Activated CD4-positive, alpha-beta T cell treated with anti-CD3 and anti-CD28 coated beads for 36 hours (primary cell): ENCODE measurements at regions not wholly inside any gene's neighbourhood (a gene's known extent, or its start where the extent isn't known, plus 50 kb on each side); places are given as distances from the start of the nearest gene placed in this dataset.

Source experiments
- ATAC-seq: fragments of 200-7000 bp; cut with Tn5 transposase; one replicate; pipeline ENCODE4 v1.10.0; 2021; ENCODE audit warnings: mild to moderate bottlenecking, moderate library complexity
- CTCF ChIA-PET: fragments of 350-600 bp; sonication (Branson Sonifier 250); formaldehyde crosslinking; loops from one replicate; lab custom pipeline; 2021; ENCODE audit warnings: antibody characterized with exemption; lab: Charles Lee
- POLR2A ChIA-PET: fragments of 350-600 bp; sonication (Branson Sonifier 250); formaldehyde crosslinking; loops from one replicate; lab custom pipeline; 2021; ENCODE audit warnings: antibody characterized with exemption, inconsistent platforms; lab: Charles Lee
- DNase-seq: peaks from one replicate; pipeline ENCODE4 v3.0.0-alpha.2; 2020
- H3K27ac Mint-ChIP-seq: one replicate; pipeline ENCODE4 v1.8.0; 2021; ENCODE audit warnings: mixed read lengths
- H3K27me3 Mint-ChIP-seq: one replicate; pipeline ENCODE4 v1.8.0; 2021; ENCODE audit warnings: mixed read lengths
- H3K36me3 Mint-ChIP-seq: one replicate; pipeline ENCODE4 v1.8.0; 2021; ENCODE audit warnings: low read depth, mixed read lengths
- H3K4me1 Mint-ChIP-seq: one replicate; pipeline ENCODE4 v1.8.0; 2021; ENCODE audit warnings: mixed read lengths
- H3K4me3 Mint-ChIP-seq: one replicate; pipeline ENCODE4 v1.8.0; 2021; ENCODE audit warnings: mild to moderate bottlenecking, moderate library complexity, mixed read lengths
- H3K9me3 Mint-ChIP-seq: one replicate; pipeline ENCODE4 v1.8.0; 2021; ENCODE audit warnings: low read depth, mixed read lengths
- intact Hi-C, 2 experiments: fragments of 100-400 bp; cut with DNase I in 1 of 2; cut with micrococcal nuclease in 1 of 2; formaldehyde crosslinking; loops; one replicate each; pipeline versions ENCODE4 v1.14.2 to v1.15.1; 2022 to 2024; cut with DNase I, micrococcal nuclease

GRCh38 chr7:25860275-25861163 is 291.5 kb upstream of the NFE2L3 start:
- H3K27ac Mint-ChIP-seq = no peak overlapping the region
- DNase-seq (no peak), ATAC-seq (no peak)
- peaks cover 37% of the 10 kb centered on the region for H3K27me3 Mint-ChIP-seq
- H3K9me3 Mint-ChIP-seq = peaks cover 5% of the 10 kb centered on the region
- peaks cover 26% of the 10 kb centered on the region for H3K4me1 Mint-ChIP-seq
- H3K36me3 Mint-ChIP-seq = peaks cover 3% of the 10 kb centered on the region
- POLR2A ChIA-PET = no interaction called here
- CTCF ChIA-PET = no interaction called here
- H3K4me3 Mint-ChIP-seq = no peak overlapping the region
- intact Hi-C loops = loop anchor here (2.0 to 5.0 kb wide), 2 partner anchors 1237 to 1304 kb away; partner anchors contain the start of genes HOXA1 (in 2 of the 2) and HOXA9 (in 1 of the 2)

GRCh38 chr7:25861164-25861496 is 290.9 kb upstream of the NFE2L3 start:
- Mint-ChIP-seq H3K9me3 (peaks cover 5% of the 10 kb centered on the region), H3K36me3 (peaks cover 3% of the 10 kb centered on the region), H3K27me3 (peaks cover 39% of the 10 kb centered on the region), H3K27ac (no peak overlapping the region), H3K4me3 (peak overlapping the region; percentile 68), H3K4me1 (peaks cover 26% of the 10 kb centered on the region)
- ATAC-seq (no peak), DNase-seq (no peak)
- intact Hi-C loops = loop anchor here (2.0 to 5.0 kb wide), 2 partner anchors 1236 to 1304 kb away; partner anchors contain the start of genes HOXA1 (in 2 of the 2) and HOXA9 (in 1 of the 2)
- ChIA-PET CTCF (interaction anchor here (1.7 kb wide), 1 partner anchor 32 kb away, joined by 6 read pairs; no protein-coding TSS in a partner anchor), POLR2A (no interaction called here)

- H3K36me3 Mint-ChIP-seq = peaks cover 3% of the 10 kb centered on the region
- intact Hi-C loops = loop anchor here (1.0 to 5.0 kb wide), 7 partner anchors 90 to 1303 kb away; partner anchors contain the start of genes HOXA1 (in 2 of the 2), CBX3 (in 1 of the 2), HNRNPA2B1 (in 1 of the 2) and HOXA9 (in 1 of the 2)
- H3K27me3 Mint-ChIP-seq = peaks cover 43% of the 10 kb centered on the region
- CTCF ChIA-PET = interaction anchor here (0.8 to 1.7 kb wide), 7 partner anchors 7 to 1292 kb away, joined by 3 to 7 read pairs (median 4); no protein-coding TSS in a partner anchor
- peak overlapping the region; percentile 68 for H3K4me3 Mint-ChIP-seq
- ATAC-seq (no peak), DNase-seq (no peak)
- peaks cover 26% of the 10 kb centered on the region for H3K4me1 Mint-ChIP-seq
- H3K9me3 Mint-ChIP-seq = peaks cover 5% of the 10 kb centered on the region
- POLR2A ChIA-PET = interaction anchor here (1.2 kb wide), 1 partner anchor 736 kb away, joined by 5 read pairs; the partner anchor contains the start of gene CYCS
- peak overlapping the region; percentile 69 for H3K27ac Mint-ChIP-seq
Observed at GRCh38 chr7:25861601-25862260, 290.3 kb upstream of the NFE2L3 start.

- peaks cover 3% of the 10 kb centered on the region for H3K36me3 Mint-ChIP-seq
- peak overlapping the region; percentile 68 for H3K4me3 Mint-ChIP-seq
- peak overlapping the region; percentile 69 for H3K27ac Mint-ChIP-seq
- ChIA-PET POLR2A (interaction anchor here (1.2 kb wide), 1 partner anchor 737 kb away, joined by 5 read pairs; the partner anchor contains the start of gene CYCS), CTCF (interaction anchor here (0.8 to 1.7 kb wide), 8 partner anchors 8 to 1291 kb away, joined by 3 to 7 read pairs (median 4); no protein-coding TSS in a partner anchor)
- intact Hi-C loops = loop anchor here (1.0 to 5.0 kb wide), 6 partner anchors 89 to 1235 kb away; partner anchors contain the start of genes HOXA1 (in 2 of the 2), CBX3 (in 1 of the 2), HNRNPA2B1 (in 1 of the 2) and NFE2L3 (in 1 of the 2)
- ATAC-seq (peak; percentile 94), DNase-seq (peak; percentile 99)
- peaks cover 26% of the 10 kb centered on the region for H3K4me1 Mint-ChIP-seq
- H3K27me3 Mint-ChIP-seq = peaks cover 46% of the 10 kb centered on the region
- peaks cover 5% of the 10 kb centered on the region for H3K9me3 Mint-ChIP-seq
Observed at GRCh38 chr7:25862261-25863004, 289.6 kb upstream of the NFE2L3 start.

- ChIA-PET CTCF (interaction anchor here (0.9 to 1.7 kb wide), 6 partner anchors 9 to 105 kb away, joined by 3 to 7 read pairs (median 4); no protein-coding TSS in a partner anchor), POLR2A (interaction anchor here (1.2 kb wide), 1 partner anchor 738 kb away, joined by 5 read pairs; the partner anchor contains the start of gene CYCS)
- Mint-ChIP-seq H3K27ac (no peak overlapping the region), H3K4me1 (peaks cover 26% of the 10 kb centered on the region), H3K4me3 (peak overlapping the region; percentile 68), H3K27me3 (peaks cover 51% of the 10 kb centered on the region), H3K36me3 (peaks cover 3% of the 10 kb centered on the region), H3K9me3 (peaks cover 5% of the 10 kb centered on the region)
- no peak for ATAC-seq
- no peak for DNase-seq
- intact Hi-C loops = loop anchor here (5.0 kb wide), 1 partner anchor 1234 kb away; the partner anchor contains the start of gene HOXA1 (in 2 of the 2)
Observed at GRCh38 chr7:25863005-25863728, 288.8 kb upstream of the NFE2L3 start.

GRCh38 chr7:25863729-25864110 is 288.3 kb upstream of the NFE2L3 start:
- Mint-ChIP-seq H3K4me3 (peak overlapping the region; percentile 16), H3K36me3 (peaks cover 3% of the 10 kb centered on the region), H3K4me1 (peaks cover 23% of the 10 kb centered on the region), H3K27ac (no peak overlapping the region), H3K27me3 (peaks cover 57% of the 10 kb centered on the region), H3K9me3 (peaks cover 5% of the 10 kb centered on the region)
- DNase-seq (no peak), ATAC-seq (no peak)
- intact Hi-C loops = loop anchor here (5.0 kb wide), 1 partner anchor 1234 kb away; the partner anchor contains the start of gene HOXA1 (in 2 of the 2)
- ChIA-PET POLR2A (no interaction called here), CTCF (no interaction called here)

- CTCF ChIA-PET = interaction anchor here (0.6 to 2.4 kb wide), 3 partner anchors 8 to 13 kb away, joined by 3 to 7 read pairs (median 3); no protein-coding TSS in a partner anchor
- POLR2A ChIA-PET = no interaction called here
- Mint-ChIP-seq H3K27me3 (peaks cover 64% of the 10 kb centered on the region), H3K4me1 (peaks cover 20% of the 10 kb centered on the region), H3K4me3 (no peak overlapping the region), H3K36me3 (peaks cover 3% of the 10 kb centered on the region), H3K27ac (no peak overlapping the region), H3K9me3 (peaks cover 5% of the 10 kb centered on the region)
- DNase-seq (no peak), ATAC-seq (no peak)
- intact Hi-C loops = loop anchor here (5.0 kb wide), 1 partner anchor 1233 kb away; the partner anchor contains the start of gene HOXA1 (in 2 of the 2)
Observed at GRCh38 chr7:25864511-25864910, 287.5 kb upstream of the NFE2L3 start.

- ChIA-PET POLR2A (no interaction called here), CTCF (interaction anchor here (0.6 to 2.4 kb wide), 3 partner anchors 8 to 14 kb away, joined by 3 to 7 read pairs (median 3); no protein-coding TSS in a partner anchor)
- ATAC-seq (no peak), DNase-seq (no peak)
- no peaks in the 10 kb centered on the region for H3K9me3 Mint-ChIP-seq
- peaks cover 3% of the 10 kb centered on the region for H3K36me3 Mint-ChIP-seq
- no peak overlapping the region for H3K4me3 Mint-ChIP-seq
- peaks cover 16% of the 10 kb centered on the region for H3K4me1 Mint-ChIP-seq
- intact Hi-C loops = loop anchor here (5.0 kb wide), 1 partner anchor 1232 kb away; the partner anchor contains the start of gene HOXA1 (in 2 of the 2)
- peaks cover 68% of the 10 kb centered on the region for H3K27me3 Mint-ChIP-seq
- H3K27ac Mint-ChIP-seq = no peak overlapping the region
Observed at GRCh38 chr7:25864943-25865751, 286.9 kb upstream of the NFE2L3 start.

GRCh38 chr7:25868509-25868908 is 283.5 kb upstream of the NFE2L3 start:
- H3K4me3 Mint-ChIP-seq = no peak overlapping the region
- DNase-seq = no peak
- peaks cover 50% of the 10 kb centered on the region for H3K27me3 Mint-ChIP-seq
- H3K4me1 Mint-ChIP-seq = no peaks in the 10 kb centered on the region
- H3K36me3 Mint-ChIP-seq = no peaks in the 10 kb centered on the region
- H3K27ac Mint-ChIP-seq = no peak overlapping the region
- ATAC-seq = no peak
- CTCF ChIA-PET = interaction anchor here (1.0 to 1.3 kb wide), 3 partner anchors 20 to 501 kb away, joined by 3 to 4 read pairs (median 4); no protein-coding TSS in a partner anchor
- no peaks in the 10 kb centered on the region for H3K9me3 Mint-ChIP-seq
- intact Hi-C loops = no loop called here
- POLR2A ChIA-PET = no interaction called here
